Activated T-cell treated with anti-CD3 and anti-CD28 coated beads for 48 hours (primary cell): ENCODE measurements at regions not wholly inside any gene's neighbourhood (a gene's known extent, or its start where the extent isn't known, plus 50 kb on each side); places are given as distances from the start of the nearest gene placed in this dataset.

Experiments
- DNase-seq: peaks from one replicate; pipeline ENCODE4 v3.0.0-alpha.2; 2020; ENCODE audit warnings: low read depth

- peak; percentile 11 for DNase-seq
These were observed 195.2 kb upstream of the DPPA4 start for GRCh38 chr3:109532257-109533216.

GRCh38 chr3:109545746-109546145 lies 208.4 kb upstream of the DPPA4 start:
- no peak for DNase-seq

- no peak for DNase-seq
These were observed 211.0 kb upstream of the DPPA4 start for GRCh38 chr3:109548192-109548938.

GRCh38 chr3:109553591-109554371 lies 216.4 kb upstream of the DPPA4 start:
- DNase-seq = no peak

GRCh38 chr3:109559389-109559788 lies 222.0 kb upstream of the DPPA4 start:
- DNase-seq = no peak

- DNase-seq = peak; percentile 4
These were observed 225.8 kb upstream of the DPPA4 start for GRCh38 chr3:109563149-109563548.

- DNase-seq = no peak
These were observed 231.9 kb upstream of the DPPA4 start for GRCh38 chr3:109569135-109569846.

- no peak for DNase-seq
These were observed 233.1 kb upstream of the DPPA4 start for GRCh38 chr3:109570408-109570807.

GRCh38 chr3:109572301-109572700 lies 235.0 kb upstream of the DPPA4 start:
- no peak for DNase-seq

- no peak for DNase-seq
These were observed 259.6 kb upstream of the DPPA4 start for GRCh38 chr3:109596991-109597390.

GRCh38 chr3:109597444-109597843 lies 260.1 kb upstream of the DPPA4 start:
- no peak for DNase-seq

- no peak for DNase-seq
These were observed 270.6 kb upstream of the DPPA4 start for GRCh38 chr3:109607897-109608296.

- no peak for DNase-seq
These were observed 271.2 kb upstream of the DPPA4 start for GRCh38 chr3:109608574-109608973.

- no peak for DNase-seq
These were observed 281.5 kb upstream of the DPPA4 start for GRCh38 chr3:109618766-109619378.

GRCh38 chr3:109631897-109632296 lies 294.6 kb upstream of the DPPA4 start:
- DNase-seq = no peak

GRCh38 chr3:109640146-109640652 lies 302.9 kb upstream of the DPPA4 start:
- no peak for DNase-seq

- DNase-seq = no peak
These were observed 304.7 kb upstream of the DPPA4 start for GRCh38 chr3:109642025-109642424.

- DNase-seq = peak; percentile 6
These were observed 306.2 kb upstream of the DPPA4 start for GRCh38 chr3:109643590-109643989.

- DNase-seq = no peak
These were observed 307.0 kb upstream of the DPPA4 start for GRCh38 chr3:109644332-109644731.

GRCh38 chr3:109644746-109645145 lies 307.4 kb upstream of the DPPA4 start:
- DNase-seq = no peak

- DNase-seq = no peak
These were observed 310.7 kb upstream of the DPPA4 start for GRCh38 chr3:109648027-109648426.
